Dermis blood vessel endothelial cell (primary cell): ENCODE measurements at regions not wholly inside any gene's neighbourhood (a gene's known extent, or its start where the extent isn't known, plus 50 kb on each side); places are given as distances from the start of the nearest gene placed in this dataset.
"Not testable (repeated sequence)": the region's sequence is repeated elsewhere in the genome, so short reads cannot be mapped to it uniquely, and the experiment has no call there.

Experiments used
- DNase-seq: peaks from one replicate; pipeline ENCODE4 v3.0.0; 2010

- DNase-seq, result not testable (repeated sequence)
Measured at GRCh38 chr1:223952801-223953200, 107.1 kb upstream of the TP53BP2 start.

- DNase-seq, result not testable (repeated sequence)
Measured at GRCh38 chr1:223951551-223951950, 105.8 kb upstream of the TP53BP2 start.

- not testable (repeated sequence) for DNase-seq
Measured at GRCh38 chr1:223949944-223950343, 104.2 kb upstream of the TP53BP2 start.

GRCh38 chr1:223948041-223948440 lies 102.3 kb upstream of the TP53BP2 start:
- DNase-seq, result not testable (repeated sequence)

GRCh38 chr1:223936592-223936991 lies 90.8 kb upstream of the TP53BP2 start:
- not testable (repeated sequence) for DNase-seq

GRCh38 chr1:223931476-223931875 lies 85.7 kb upstream of the TP53BP2 start:
- not testable (repeated sequence) for DNase-seq

GRCh38 chr1:223920805-223921204 lies 75.1 kb upstream of the TP53BP2 start:
- DNase-seq, result not testable (repeated sequence)

GRCh38 chr1:223915476-223915875 lies 69.7 kb upstream of the TP53BP2 start:
- DNase-seq, result not testable (repeated sequence)

- not testable (repeated sequence) for DNase-seq
Measured at GRCh38 chr1:223913715-223914114, 68.0 kb upstream of the TP53BP2 start.

- not testable (repeated sequence) for DNase-seq
Measured at GRCh38 chr1:223907943-223908587, 62.3 kb upstream of the TP53BP2 start.

- not testable (repeated sequence) for DNase-seq
Measured at GRCh38 chr1:223903221-223903620, 57.5 kb upstream of the TP53BP2 start.

- DNase-seq, result not testable (repeated sequence)
Measured at GRCh38 chr1:223899775-223900174, 54.0 kb upstream of the TP53BP2 start.

- DNase-seq, result not testable (repeated sequence)
Measured at GRCh38 chr1:223897097-223897496, 51.4 kb upstream of the TP53BP2 start.

- DNase-seq, result not testable (repeated sequence)
Measured at GRCh38 chr1:223895950-223896349, 50.2 kb upstream of the TP53BP2 start.
